ENCODE measurements at regions not wholly inside any gene's neighbourhood (a gene's known extent, or its start where the extent isn't known, plus 50 kb on each side); places are given as distances from the start of the nearest gene placed in this dataset.

DNA sequence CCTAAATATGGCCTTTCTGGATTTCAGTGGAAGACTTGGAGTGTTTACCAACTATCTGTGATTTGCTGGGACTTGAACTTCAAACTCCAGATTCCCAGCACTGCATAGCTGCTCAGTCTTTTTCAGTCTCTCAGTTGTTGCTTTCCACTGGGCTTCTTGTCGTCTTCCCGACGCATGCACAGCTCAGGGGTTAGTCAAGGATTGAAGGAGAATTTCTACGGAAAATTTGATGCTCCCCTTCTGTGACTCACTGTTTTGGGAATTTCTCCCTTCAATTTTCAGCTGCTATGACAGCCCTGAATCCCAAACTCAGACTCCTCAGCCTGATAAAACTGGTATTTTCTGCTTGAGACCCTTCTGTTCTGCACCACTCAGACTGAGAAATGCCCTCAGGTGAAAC lies 91.7 kb downstream of the CYP26A1 start:
- WGBS, result 54% methylated on average over 4 of the region's 4 CpGs
- no peak overlapping the region for H3K14ac ChIP-seq (ENCODE audit: low read length in 2 of 2)
- H3K27me3 ChIP-seq (ENCODE audit: control insufficient read depth in 1 of 2, insufficient read depth in 1 of 2, low read length in 2 of 2), result peaks cover 0 to 11% of the 10 kb centered on the region in 2 experiments
- H2BK12ac ChIP-seq (ENCODE audit: low read length in 2 of 2), result no peak overlapping the region
- no peaks in the 10 kb centered on the region for H3K79me1 ChIP-seq (replicated peaks; ENCODE audit: low read length, poor library complexity, severe bottlenecking)
- no peaks in the 10 kb centered on the region for H3K4me1 ChIP-seq (ENCODE audit: control insufficient read depth, insufficient read depth, low read depth, low read length)
- H3K23ac ChIP-seq (ENCODE audit: low read length in 2 of 2), result no peak overlapping the region
- no peak overlapping the region for H4K8ac ChIP-seq (ENCODE audit: low read length)
- H2AFZ ChIP-seq (ENCODE audit: low read depth, low read length), result no peak overlapping the region
- no peak overlapping the region for H3K4ac ChIP-seq (ENCODE audit: low read depth in 1 of 2, low read length in 2 of 2)
- no peak overlapping the region for H3K27ac ChIP-seq (ENCODE audit: low read length, poor library complexity, severe bottlenecking)
- H2BK120ac ChIP-seq (ENCODE audit: low read depth, low read length), result no peak overlapping the region
- DNase-seq, result peak; percentile 15
- H3K9ac ChIP-seq (ENCODE audit: low read length), result peak overlapping the region; percentile 72
- H2BK15ac ChIP-seq (ENCODE audit: low read depth, poor library complexity, severe bottlenecking), result no peak overlapping the region
- no peak overlapping the region for H3K4me3 ChIP-seq (ENCODE audit: insufficient read depth in 1 of 2, low read depth in 1 of 2, low read length in 2 of 2)
- H3K9me3 ChIP-seq (ENCODE audit: control insufficient read depth, low read length), result peaks cover 8% of the 10 kb centered on the region
- H3K36me3 ChIP-seq (ENCODE audit: control insufficient read depth in 1 of 2, insufficient read depth in 2 of 2, low read depth in 1 of 2, low read length in 2 of 2), result no peaks in the 10 kb centered on the region
- H3K18ac ChIP-seq (ENCODE audit: low read depth in 1 of 2, low read length in 2 of 2), result no peak overlapping the region
- H4K91ac ChIP-seq (ENCODE audit: low read length), result no peak overlapping the region
- H2BK5ac ChIP-seq (ENCODE audit: low read depth, low read length, poor library complexity, severe bottlenecking), result no peak overlapping the region
- H2AK5ac ChIP-seq (ENCODE audit: low read length, severe bottlenecking), result no peak overlapping the region
- H3K4me2 ChIP-seq (ENCODE audit: low read length, poor library complexity, severe bottlenecking), result no peak overlapping the region

DNA sequence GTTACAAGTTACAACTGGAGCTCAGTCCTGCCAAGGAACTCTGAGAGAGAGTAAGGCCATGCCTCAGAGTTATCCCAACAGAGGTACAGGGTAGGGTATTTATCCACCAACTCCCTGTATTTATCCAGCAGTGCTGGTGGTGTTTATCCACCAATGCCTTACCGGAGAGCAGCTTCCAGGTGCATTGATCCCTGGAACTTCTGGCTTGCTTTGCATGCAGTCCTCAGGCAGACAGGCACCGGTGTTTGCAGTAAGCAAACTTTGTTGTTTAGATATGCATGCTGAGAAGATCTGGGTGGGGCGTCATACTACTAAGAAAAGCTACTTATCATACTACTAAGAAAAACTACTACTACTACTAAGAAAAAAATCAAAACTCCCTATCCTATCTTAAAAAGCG lies 92.4 kb downstream of the CYP26A1 start:
- Histone ChIP-seq H4K8ac (ENCODE audit: low read length) (no peak overlapping the region), H4K91ac (ENCODE audit: low read length) (no peak overlapping the region), H3K79me1 (replicated peaks; ENCODE audit: low read length, poor library complexity, severe bottlenecking) (no peaks in the 10 kb centered on the region), H3K27me3 (ENCODE audit: control insufficient read depth in 1 of 2, insufficient read depth in 1 of 2, low read length in 2 of 2) (peaks cover 0 to 11% of the 10 kb centered on the region in 2 experiments), H3K23ac (ENCODE audit: low read length in 2 of 2) (no peak overlapping the region), H3K27ac (ENCODE audit: low read length, poor library complexity, severe bottlenecking) (no peak overlapping the region), H3K4me3 (ENCODE audit: insufficient read depth in 1 of 2, low read depth in 1 of 2, low read length in 2 of 2) (no peak overlapping the region), H3K36me3 (ENCODE audit: control insufficient read depth in 1 of 2, insufficient read depth in 2 of 2, low read depth in 1 of 2, low read length in 2 of 2) (no peaks in the 10 kb centered on the region), H2BK5ac (ENCODE audit: low read depth, low read length, poor library complexity, severe bottlenecking) (no peak overlapping the region), H3K4me1 (ENCODE audit: control insufficient read depth, insufficient read depth, low read depth, low read length) (no peaks in the 10 kb centered on the region), H3K14ac (ENCODE audit: low read length in 2 of 2) (no peak overlapping the region), H2BK15ac (ENCODE audit: low read depth, poor library complexity, severe bottlenecking) (no peak overlapping the region), H3K18ac (ENCODE audit: low read depth in 1 of 2, low read length in 2 of 2) (no peak overlapping the region), H3K4me2 (ENCODE audit: low read length, poor library complexity, severe bottlenecking) (no peak overlapping the region), H2BK120ac (ENCODE audit: low read depth, low read length) (no peak overlapping the region), H3K9ac (ENCODE audit: low read length) (peak overlapping the region; percentile 72), H2AFZ (ENCODE audit: low read depth, low read length) (no peak overlapping the region), H2BK12ac (ENCODE audit: low read length in 2 of 2) (no peak overlapping the region), H3K4ac (ENCODE audit: low read depth in 1 of 2, low read length in 2 of 2) (no peak overlapping the region), H2AK5ac (ENCODE audit: low read length, severe bottlenecking) (no peak overlapping the region), H3K9me3 (ENCODE audit: control insufficient read depth, low read length) (peaks cover 14% of the 10 kb centered on the region)
- 78% methylated on average over 3 of the region's 4 CpGs for WGBS
- no peak for DNase-seq

- Histone ChIP-seq H2BK120ac (ENCODE audit: low read depth, low read length) (no peak overlapping the region), H3K4me3 (ENCODE audit: insufficient read depth in 1 of 2, low read depth in 1 of 2, low read length in 2 of 2) (no peak overlapping the region), H2AK5ac (ENCODE audit: low read length, severe bottlenecking) (no peak overlapping the region), H3K9ac (ENCODE audit: low read length) (no peak overlapping the region), H3K27me3 (ENCODE audit: control insufficient read depth in 1 of 2, insufficient read depth in 1 of 2, low read length in 2 of 2) (peaks cover 17 to 20% of the 10 kb centered on the region in 2 experiments), H3K9me3 (ENCODE audit: control insufficient read depth, low read length) (peaks cover 21% of the 10 kb centered on the region), H3K4ac (ENCODE audit: low read depth in 1 of 2, low read length in 2 of 2) (no peak overlapping the region), H3K36me3 (ENCODE audit: control insufficient read depth in 1 of 2, insufficient read depth in 2 of 2, low read depth in 1 of 2, low read length in 2 of 2) (no peaks in the 10 kb centered on the region), H3K23ac (ENCODE audit: low read length in 2 of 2) (no peak overlapping the region), H3K14ac (ENCODE audit: low read length in 2 of 2) (no peak overlapping the region), H2AFZ (ENCODE audit: low read depth, low read length) (no peak overlapping the region), H2BK15ac (ENCODE audit: low read depth, poor library complexity, severe bottlenecking) (no peak overlapping the region), H3K79me1 (replicated peaks; ENCODE audit: low read length, poor library complexity, severe bottlenecking) (no peaks in the 10 kb centered on the region), H3K27ac (ENCODE audit: low read length, poor library complexity, severe bottlenecking) (no peak overlapping the region), H4K8ac (ENCODE audit: low read length) (no peak overlapping the region), H4K91ac (ENCODE audit: low read length) (no peak overlapping the region), H3K4me1 (ENCODE audit: control insufficient read depth, insufficient read depth, low read depth, low read length) (no peaks in the 10 kb centered on the region), H3K4me2 (ENCODE audit: low read length, poor library complexity, severe bottlenecking) (no peak overlapping the region), H3K18ac (ENCODE audit: low read depth in 1 of 2, low read length in 2 of 2) (no peak overlapping the region), H2BK12ac (ENCODE audit: low read length in 2 of 2) (no peak overlapping the region), H2BK5ac (ENCODE audit: low read depth, low read length, poor library complexity, severe bottlenecking) (no peak overlapping the region)
- no peak for DNase-seq
Measured at GRCh38 chr10:93171837-93172236, 98.1 kb downstream of the CYP26A1 start.

DNA sequence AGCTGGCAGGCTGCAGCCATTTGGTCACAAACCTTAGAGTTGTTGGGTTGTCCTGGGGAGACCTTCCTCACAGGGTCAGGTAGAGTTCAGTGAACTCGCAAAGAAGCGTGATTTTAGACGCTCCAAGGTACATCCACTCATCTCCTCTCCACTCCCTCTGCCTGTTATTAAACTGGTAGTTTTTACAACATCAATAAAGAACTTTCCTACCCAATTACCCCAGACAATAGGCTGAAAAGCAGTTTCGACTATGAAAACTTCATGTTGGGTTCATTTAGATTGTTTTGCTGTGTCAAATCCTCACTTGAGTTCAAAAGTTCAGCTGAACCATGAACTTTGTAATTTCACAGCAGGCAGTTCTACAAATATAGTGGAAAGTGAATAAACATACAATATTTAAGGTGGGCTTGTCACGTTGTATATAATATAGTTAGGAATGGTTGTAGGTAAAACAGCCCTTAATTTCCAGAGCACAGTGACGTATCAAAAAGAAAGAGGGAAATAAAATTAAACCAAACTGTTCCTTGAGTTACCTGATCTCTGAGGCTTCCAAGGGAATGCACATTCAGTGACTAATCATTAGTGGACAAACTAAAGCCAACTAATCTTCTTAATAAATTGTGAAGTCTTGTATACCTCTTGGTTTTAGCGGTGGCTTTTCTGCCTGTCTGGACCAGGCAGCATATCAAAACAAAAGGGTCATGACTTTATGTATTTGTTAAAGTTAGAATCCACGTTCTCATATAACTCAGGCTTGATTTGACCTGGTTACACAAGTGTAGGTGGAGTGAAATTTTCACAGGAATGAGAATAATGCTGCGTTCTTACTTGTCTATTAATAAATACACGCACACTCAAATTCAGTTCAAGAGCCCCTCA lies 100.5 kb downstream of the CYP26A1 start:
- Histone ChIP-seq H3K14ac (ENCODE audit: low read length in 2 of 2) (no peak overlapping the region), H4K8ac (ENCODE audit: low read length) (no peak overlapping the region), H2AK5ac (ENCODE audit: low read length, severe bottlenecking) (no peak overlapping the region)

More for the DNA sequence above, 100.5 kb downstream of the CYP26A1 start:
- Histone ChIP-seq H2BK15ac (ENCODE audit: low read depth, poor library complexity, severe bottlenecking) (no peak overlapping the region), H2AFZ (ENCODE audit: low read depth, low read length) (no peak overlapping the region), H2BK120ac (ENCODE audit: low read depth, low read length) (no peak overlapping the region), H3K36me3 (ENCODE audit: control insufficient read depth in 1 of 2, insufficient read depth in 2 of 2, low read depth in 1 of 2, low read length in 2 of 2) (no peaks in the 10 kb centered on the region), H3K18ac (ENCODE audit: low read depth in 1 of 2, low read length in 2 of 2) (no peak overlapping the region), H3K23ac (ENCODE audit: low read length in 2 of 2) (no peak overlapping the region), H3K27me3 (ENCODE audit: control insufficient read depth in 1 of 2, insufficient read depth in 1 of 2, low read length in 2 of 2) (peaks cover 17 to 30% of the 10 kb centered on the region in 2 experiments), H3K9me3 (ENCODE audit: control insufficient read depth, low read length) (peaks cover 21% of the 10 kb centered on the region), H3K4ac (ENCODE audit: low read depth in 1 of 2, low read length in 2 of 2) (no peak overlapping the region), H3K79me1 (replicated peaks; ENCODE audit: low read length, poor library complexity, severe bottlenecking) (no peaks in the 10 kb centered on the region), H3K9ac (ENCODE audit: low read length) (no peak overlapping the region), H4K91ac (ENCODE audit: low read length) (no peak overlapping the region), H3K4me2 (ENCODE audit: low read length, poor library complexity, severe bottlenecking) (no peak overlapping the region), H2BK12ac (ENCODE audit: low read length in 2 of 2) (no peak overlapping the region), H2BK5ac (ENCODE audit: low read depth, low read length, poor library complexity, severe bottlenecking) (no peak overlapping the region), H3K4me3 (ENCODE audit: insufficient read depth in 1 of 2, low read depth in 1 of 2, low read length in 2 of 2) (no peak overlapping the region), H3K27ac (ENCODE audit: low read length, poor library complexity, severe bottlenecking) (no peak overlapping the region), H3K4me1 (ENCODE audit: control insufficient read depth, insufficient read depth, low read depth, low read length) (no peaks in the 10 kb centered on the region)
- DNase-seq, result no peak
- WGBS, result 83% methylated on average over 8 of the region's 10 CpGs

All from mesenchymal stem cell (in vitro differentiated cells and primary cell).